B cell (primary cell): ENCODE measurements at regions not wholly inside any gene's neighbourhood (a gene's known extent, or its start where the extent isn't known, plus 50 kb on each side); places are given as distances from the start of the nearest gene placed in this dataset.

Experiments
- ATAC-seq: fragments of 200-7000 bp; cut with Tn5 transposase; one replicate; pipeline ENCODE4 v1.10.0; 2021; ENCODE audit warnings: low read depth, mild to moderate bottlenecking, moderate number of reproducible peaks, moderate library complexity
- CTCF ChIA-PET: fragments of 350-600 bp; sonication (Branson Sonifier 250); formaldehyde crosslinking; loops from one replicate; lab custom pipeline; 2021; ENCODE audit warnings: antibody characterized with exemption, inconsistent platforms; lab: Charles Lee
- POLR2A ChIA-PET: fragments of 350-600 bp; sonication (Branson Sonifier 250); formaldehyde crosslinking; loops from one replicate; lab custom pipeline; 2021; ENCODE audit warnings: antibody characterized with exemption; lab: Charles Lee
- DNase-seq: peaks from one replicate; pipeline ENCODE4 v3.0.0; 2013
- H2AFZ ChIP-seq: 2 replicates; pipeline ENCODE4 v1.6.1; 2012; ENCODE audit warnings: mild to moderate bottlenecking, low read depth, low read length; ENCODE audit not compliant: insufficient read depth, poor library complexity, severe bottlenecking
- H3K27ac ChIP-seq, 2 donors: 1 replicate in 1 of 2; 2 replicates in 1 of 2; pipeline ENCODE4 v1.5.1; 2012 to 2013; ENCODE audit warnings: low read length in 2 of 2, mild to moderate bottlenecking in 2 of 2, moderate library complexity in 1 of 2
- H3K27me3 ChIP-seq, 4 experiments: fragments of 200-600 bp in 1 of 4; sonication (generic) in 1 of 4; replicated peaks in 1 of 4; 1 replicate in 2 of 4; 2 replicates in 2 of 4; pipeline versions ENCODE4 v1.6.1 to v1.7.0; 2013 to 2016; ENCODE audit warnings: low read length in 3 of 4, mild to moderate bottlenecking in 2 of 4, mixed read lengths in 1 of 4, moderate library complexity in 1 of 4; ENCODE audit not compliant: insufficient read depth in 4 of 4, control insufficient read depth in 3 of 4; ENCODE audit errors: control extremely low read depth in 1 of 4
- H3K36me3 ChIP-seq, 2 experiments: replicated peaks in 1 of 2; 1 replicate in 1 of 2; 2 replicates in 1 of 2; pipeline versions ENCODE4 v1.6.1 to v1.7.1; 2013; ENCODE audit warnings: low read length in 1 of 2; ENCODE audit not compliant: insufficient read depth in 2 of 2, control insufficient read depth in 1 of 2; ENCODE audit errors: control extremely low read depth in 1 of 2, extremely low read depth in 1 of 2
- H3K4me1 ChIP-seq, 2 donors: fragments of 200-600 bp in 1 of 2; sonication (generic) in 1 of 2; 1 replicate in 1 of 2; 2 replicates in 1 of 2; pipeline versions ENCODE4 v1.5.1 to v1.6.1; 2013 to 2017; ENCODE audit warnings: low read length in 2 of 2; ENCODE audit not compliant: control insufficient read depth in 2 of 2, insufficient read depth in 2 of 2
- H3K4me2 ChIP-seq: replicated peaks from 2 replicates; pipeline ENCODE3; 2012; ENCODE audit warnings: mild to moderate bottlenecking, low read depth, low read length; ENCODE audit not compliant: poor library complexity, severe bottlenecking
- H3K4me3 ChIP-seq, 5 experiments: fragments of 200-600 bp in 1 of 5; sonication (generic) in 1 of 5; 1 replicate in 3 of 5; 2 replicates in 2 of 5; pipeline versions ENCODE4 v1.5.1 to v1.7.0; 2011 to 2016; ENCODE audit warnings: low read length in 4 of 5, mild to moderate bottlenecking in 4 of 5, low read depth in 2 of 5, control low read depth in 1 of 5, moderate library complexity in 1 of 5; ENCODE audit not compliant: insufficient read depth in 1 of 5; ENCODE audit errors: control extremely low read depth in 1 of 5, extremely low read depth in 1 of 5
- H3K79me2 ChIP-seq: fragments of 200-600 bp; sonication (generic); one replicate; pipeline ENCODE4 v1.6.0; 2016; ENCODE audit warnings: low read length; ENCODE audit not compliant: control insufficient read depth, insufficient read depth
- H3K9ac ChIP-seq: fragments of 200-600 bp; sonication (generic); 2 replicates; pipeline ENCODE4 v1.6.1; 2017; ENCODE audit warnings: mild to moderate bottlenecking, low read length, moderate library complexity
- H3K9me3 ChIP-seq, 3 donors: one replicate each; pipeline versions ENCODE4 v1.6.1 to v1.7.1; 2013; ENCODE audit warnings: low read length in 2 of 3; ENCODE audit not compliant: control insufficient read depth in 2 of 3, insufficient read depth in 1 of 3; ENCODE audit errors: control extremely low read depth in 1 of 3
- H4K20me1 ChIP-seq: 2 replicates; pipeline ENCODE4 v1.6.0; 2012; ENCODE audit warnings: mild to moderate bottlenecking, low read length; ENCODE audit not compliant: insufficient read depth, control insufficient read depth, poor library complexity, severe bottlenecking
- H3K27ac Mint-ChIP-seq: one replicate; pipeline ENCODE4 v1.8.0; 2021; ENCODE audit warnings: mixed read lengths
- H3K27me3 Mint-ChIP-seq: one replicate; pipeline ENCODE4 v1.8.0; 2021; ENCODE audit warnings: mixed read lengths
- H3K4me1 Mint-ChIP-seq: one replicate; pipeline ENCODE4 v1.8.0; 2021; ENCODE audit warnings: mixed read lengths
- H3K4me3 Mint-ChIP-seq: one replicate; pipeline ENCODE4 v1.8.0; 2021; ENCODE audit warnings: mixed read lengths
- H3K9me3 Mint-ChIP-seq: one replicate; pipeline ENCODE4 v1.8.0; 2022; ENCODE audit warnings: mixed read lengths; ENCODE audit not compliant: insufficient read depth
- EZH2 ChIP-seq: IDR thresholded peaks from 2 replicates; pipeline ENCODE4 v1.6.1; 2012; ENCODE audit warnings: borderline replicate concordance, low read depth, mild to moderate bottlenecking, moderate library complexity, low read length; ENCODE audit not compliant: insufficient read depth, poor library complexity, severe bottlenecking
- WGBS: methylation state at CpG from one replicate; pipeline ENCODE4 v1.1.5; 2013; ENCODE audit warnings: missing lambda C conversion rate; ENCODE audit not compliant: insufficient coverage; 5-methylcytosine and 5-hydroxymethylcytosine counted together
- intact Hi-C: fragments of 100-400 bp; cut with micrococcal nuclease; formaldehyde crosslinking; loops from one replicate; pipeline ENCODE4 v1.10.0; 2022
- TF ChIP-seq, protein P1 (sequence below): fragments of 200-600 bp; IDR thresholded peaks from one replicate; pipeline ENCODE4 v1.8.0; 2022; ENCODE audit warnings: antibody characterized with exemption, mild to moderate bottlenecking

DNA sequence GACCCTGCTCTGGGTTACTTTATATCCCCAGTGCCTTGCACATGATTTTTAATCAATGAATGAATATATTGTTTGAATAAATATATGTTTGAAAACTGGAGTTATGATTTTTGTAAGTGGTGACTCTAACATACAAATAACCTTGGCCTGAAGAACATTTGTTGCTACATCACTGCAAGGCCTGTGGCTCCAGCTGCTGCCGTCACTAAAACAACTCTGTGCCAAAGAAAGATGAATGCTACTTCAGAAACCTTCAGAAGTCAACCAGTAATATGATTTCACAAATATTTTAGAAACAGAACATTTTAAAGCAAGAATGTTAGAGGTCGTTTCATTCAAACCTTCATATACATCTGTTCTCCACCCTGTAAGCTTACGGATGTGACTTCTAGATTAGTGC, 60.6 kb upstream of the SEC16B start:
- H3K4me3 ChIP-seq: no peak overlapping the region
- H3K27ac Mint-ChIP-seq: no peak overlapping the region
- no peak overlapping the region for H3K4me2 ChIP-seq
- H3K36me3 ChIP-seq: no peaks in the 10 kb centered on the region
- H2AFZ ChIP-seq: no peak overlapping the region
- intact Hi-C loops: no loop called here
- H4K20me1 ChIP-seq: no peaks in the 10 kb centered on the region
- no peaks in the 10 kb centered on the region for H3K4me1 ChIP-seq
- H3K9ac ChIP-seq: no peak overlapping the region
- TF ChIP-seq EZH2: no peak
- TF ChIP-seq, protein P1, sequence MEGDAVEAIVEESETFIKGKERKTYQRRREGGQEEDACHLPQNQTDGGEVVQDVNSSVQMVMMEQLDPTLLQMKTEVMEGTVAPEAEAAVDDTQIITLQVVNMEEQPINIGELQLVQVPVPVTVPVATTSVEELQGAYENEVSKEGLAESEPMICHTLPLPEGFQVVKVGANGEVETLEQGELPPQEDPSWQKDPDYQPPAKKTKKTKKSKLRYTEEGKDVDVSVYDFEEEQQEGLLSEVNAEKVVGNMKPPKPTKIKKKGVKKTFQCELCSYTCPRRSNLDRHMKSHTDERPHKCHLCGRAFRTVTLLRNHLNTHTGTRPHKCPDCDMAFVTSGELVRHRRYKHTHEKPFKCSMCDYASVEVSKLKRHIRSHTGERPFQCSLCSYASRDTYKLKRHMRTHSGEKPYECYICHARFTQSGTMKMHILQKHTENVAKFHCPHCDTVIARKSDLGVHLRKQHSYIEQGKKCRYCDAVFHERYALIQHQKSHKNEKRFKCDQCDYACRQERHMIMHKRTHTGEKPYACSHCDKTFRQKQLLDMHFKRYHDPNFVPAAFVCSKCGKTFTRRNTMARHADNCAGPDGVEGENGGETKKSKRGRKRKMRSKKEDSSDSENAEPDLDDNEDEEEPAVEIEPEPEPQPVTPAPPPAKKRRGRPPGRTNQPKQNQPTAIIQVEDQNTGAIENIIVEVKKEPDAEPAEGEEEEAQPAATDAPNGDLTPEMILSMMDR: no peak
- H3K27ac ChIP-seq: no peak overlapping the region
- ATAC-seq (no peak), DNase-seq (no peak)
- CTCF ChIA-PET: no interaction called here
- no peaks in the 10 kb centered on the region for H3K9me3 ChIP-seq
- H3K4me3 Mint-ChIP-seq: no peak overlapping the region
- H3K4me1 Mint-ChIP-seq: no peaks in the 10 kb centered on the region
- H3K27me3 Mint-ChIP-seq: peaks cover 4% of the 10 kb centered on the region
- POLR2A ChIA-PET: no interaction called here
- no peaks in the 10 kb centered on the region for H3K27me3 ChIP-seq
- 100% methylated on average over 1 of the region's 3 CpGs for WGBS
- no peaks in the 10 kb centered on the region for H3K79me2 ChIP-seq
- H3K9me3 Mint-ChIP-seq: no peaks in the 10 kb centered on the region

DNA sequence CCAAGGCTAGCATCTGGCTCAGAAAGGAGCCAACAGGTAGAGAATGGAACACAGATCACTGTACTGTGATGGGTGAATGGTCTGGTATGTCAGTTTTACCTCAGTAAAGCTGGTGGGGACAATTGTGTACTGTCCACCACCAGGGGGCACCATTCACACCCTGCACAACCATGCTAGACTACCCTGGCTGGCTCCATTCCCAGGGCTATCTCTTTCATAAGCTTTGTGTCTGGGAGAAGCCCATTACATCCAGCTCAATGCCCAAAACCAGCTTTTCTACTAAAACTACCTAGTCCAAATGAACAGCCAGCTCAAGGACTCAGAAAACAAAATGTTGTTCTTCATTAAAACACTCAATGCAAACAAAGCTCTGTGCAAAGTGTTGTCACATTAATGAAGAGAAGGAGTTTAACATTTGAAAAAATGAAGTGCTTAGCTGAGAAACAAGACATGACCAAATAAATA, 62.0 kb upstream of the RASAL2 start:
- POLR2A ChIA-PET: no interaction called here
- ATAC-seq: no peak
- H3K27me3 ChIP-seq: peaks cover 0 to 3% (median 0%) of the 10 kb centered on the region in 4 experiments
- H3K4me1 Mint-ChIP-seq: no peaks in the 10 kb centered on the region
- TF ChIP-seq, protein P1: peak; percentile 64
- TF ChIP-seq EZH2: no peak
- H3K4me3 ChIP-seq: no peak overlapping the region
- H3K4me3 Mint-ChIP-seq: no peak overlapping the region
- H3K27ac Mint-ChIP-seq: no peak overlapping the region
- peak; percentile 29 for DNase-seq
- no peaks in the 10 kb centered on the region for H3K36me3 ChIP-seq
- no peaks in the 10 kb centered on the region for H4K20me1 ChIP-seq
- H2AFZ ChIP-seq: no peak overlapping the region
- CTCF ChIA-PET: interaction anchor here (1.6 kb wide), 1 partner anchor 12 kb away, joined by 7 read pairs; no protein-coding TSS in a partner anchor
- no peak overlapping the region for H3K4me2 ChIP-seq
- no peaks in the 10 kb centered on the region for H3K9me3 Mint-ChIP-seq
- peaks cover 15% of the 10 kb centered on the region for H3K27me3 Mint-ChIP-seq
- H3K4me1 ChIP-seq: no peaks in the 10 kb centered on the region
- peaks cover 0 to under 1% (median 0%) of the 10 kb centered on the region in 3 donors for H3K9me3 ChIP-seq
- intact Hi-C loops: no loop called here
- no peaks in the 10 kb centered on the region for H3K79me2 ChIP-seq
- H3K9ac ChIP-seq: no peak overlapping the region
- H3K27ac ChIP-seq: no peak overlapping the region
